ENCODE measurements at regions not wholly inside any gene's neighbourhood (a gene's known extent, or its start where the extent isn't known, plus 50 kb on each side); places are given as distances from the start of the nearest gene placed in this dataset.

- Mint-ChIP-seq H3K27me3 (no peaks in the 10 kb centered on the region), H3K4me1 (ENCODE audit: low read depth) (no peaks in the 10 kb centered on the region), H3K4me3 (no peak overlapping the region), H3K36me3 (no peaks in the 10 kb centered on the region), H3K27ac (no peak overlapping the region), H3K9me3 (ENCODE audit: low read depth) (no peaks in the 10 kb centered on the region)
Observed at GRCh38 chr5:168006456-168007130, 284.9 kb upstream of the WWC1 start.

GRCh38 chr5:168007286-168007685, 284.2 kb upstream of the WWC1 start:
- Mint-ChIP-seq H3K27ac (no peak overlapping the region), H3K27me3 (no peaks in the 10 kb centered on the region), H3K36me3 (no peaks in the 10 kb centered on the region), H3K9me3 (ENCODE audit: low read depth) (no peaks in the 10 kb centered on the region), H3K4me1 (ENCODE audit: low read depth) (no peaks in the 10 kb centered on the region), H3K4me3 (no peak overlapping the region)

- no peak overlapping the region for H3K4me3 Mint-ChIP-seq
- no peaks in the 10 kb centered on the region for H3K27me3 Mint-ChIP-seq
- H3K36me3 Mint-ChIP-seq, result no peaks in the 10 kb centered on the region
- no peak overlapping the region for H3K27ac Mint-ChIP-seq
- no peaks in the 10 kb centered on the region for H3K9me3 Mint-ChIP-seq (ENCODE audit: low read depth)
- no peaks in the 10 kb centered on the region for H3K4me1 Mint-ChIP-seq (ENCODE audit: low read depth)
Observed at GRCh38 chr5:168008555-168008954, 282.9 kb upstream of the WWC1 start.

- H3K4me1 Mint-ChIP-seq (ENCODE audit: low read depth), result no peaks in the 10 kb centered on the region
- no peaks in the 10 kb centered on the region for H3K27me3 Mint-ChIP-seq
- H3K9me3 Mint-ChIP-seq (ENCODE audit: low read depth), result no peaks in the 10 kb centered on the region
- no peak overlapping the region for H3K4me3 Mint-ChIP-seq
- no peak overlapping the region for H3K27ac Mint-ChIP-seq
- no peaks in the 10 kb centered on the region for H3K36me3 Mint-ChIP-seq
Observed at GRCh38 chr5:168011096-168011495, 280.3 kb upstream of the WWC1 start.

GRCh38 chr5:168012006-168012405, 279.4 kb upstream of the WWC1 start:
- Mint-ChIP-seq H3K27ac (no peak overlapping the region), H3K9me3 (ENCODE audit: low read depth) (no peaks in the 10 kb centered on the region), H3K36me3 (no peaks in the 10 kb centered on the region), H3K4me3 (no peak overlapping the region), H3K27me3 (no peaks in the 10 kb centered on the region), H3K4me1 (ENCODE audit: low read depth) (no peaks in the 10 kb centered on the region)

GRCh38 chr5:168013546-168013945, 277.9 kb upstream of the WWC1 start:
- Mint-ChIP-seq H3K36me3 (no peaks in the 10 kb centered on the region), H3K4me3 (no peak overlapping the region), H3K27ac (no peak overlapping the region), H3K4me1 (ENCODE audit: low read depth) (no peaks in the 10 kb centered on the region), H3K27me3 (no peaks in the 10 kb centered on the region), H3K9me3 (ENCODE audit: low read depth) (no peaks in the 10 kb centered on the region)

- Mint-ChIP-seq H3K27ac (no peak overlapping the region), H3K4me1 (ENCODE audit: low read depth) (no peaks in the 10 kb centered on the region), H3K4me3 (no peak overlapping the region), H3K27me3 (no peaks in the 10 kb centered on the region), H3K36me3 (no peaks in the 10 kb centered on the region), H3K9me3 (ENCODE audit: low read depth) (no peaks in the 10 kb centered on the region)
Observed at GRCh38 chr5:168014433-168015123, 276.9 kb upstream of the WWC1 start.

GRCh38 chr5:168015506-168015905, 275.9 kb upstream of the WWC1 start:
- no peak overlapping the region for H3K27ac Mint-ChIP-seq
- no peaks in the 10 kb centered on the region for H3K4me1 Mint-ChIP-seq (ENCODE audit: low read depth)
- H3K4me3 Mint-ChIP-seq, result no peak overlapping the region
- no peaks in the 10 kb centered on the region for H3K27me3 Mint-ChIP-seq
- H3K36me3 Mint-ChIP-seq, result no peaks in the 10 kb centered on the region
- no peaks in the 10 kb centered on the region for H3K9me3 Mint-ChIP-seq (ENCODE audit: low read depth)

GRCh38 chr5:168017313-168017712, 274.1 kb upstream of the WWC1 start:
- H3K27me3 Mint-ChIP-seq, result no peaks in the 10 kb centered on the region
- H3K36me3 Mint-ChIP-seq, result no peaks in the 10 kb centered on the region
- no peaks in the 10 kb centered on the region for H3K4me1 Mint-ChIP-seq (ENCODE audit: low read depth)
- H3K9me3 Mint-ChIP-seq (ENCODE audit: low read depth), result no peaks in the 10 kb centered on the region
- H3K4me3 Mint-ChIP-seq, result no peak overlapping the region
- H3K27ac Mint-ChIP-seq, result no peak overlapping the region

GRCh38 chr5:168019143-168019542, 272.3 kb upstream of the WWC1 start:
- no peaks in the 10 kb centered on the region for H3K36me3 Mint-ChIP-seq
- H3K4me3 Mint-ChIP-seq, result no peak overlapping the region
- H3K9me3 Mint-ChIP-seq (ENCODE audit: low read depth), result no peaks in the 10 kb centered on the region
- no peaks in the 10 kb centered on the region for H3K4me1 Mint-ChIP-seq (ENCODE audit: low read depth)
- H3K27ac Mint-ChIP-seq, result no peak overlapping the region
- H3K27me3 Mint-ChIP-seq, result no peaks in the 10 kb centered on the region

- no peaks in the 10 kb centered on the region for H3K4me1 Mint-ChIP-seq (ENCODE audit: low read depth)
- no peak overlapping the region for H3K27ac Mint-ChIP-seq
- H3K27me3 Mint-ChIP-seq, result no peaks in the 10 kb centered on the region
- no peaks in the 10 kb centered on the region for H3K9me3 Mint-ChIP-seq (ENCODE audit: low read depth)
- H3K36me3 Mint-ChIP-seq, result no peaks in the 10 kb centered on the region
- H3K4me3 Mint-ChIP-seq, result no peak overlapping the region
Observed at GRCh38 chr5:168020542-168021294, 270.7 kb upstream of the WWC1 start.

- peaks cover 3% of the 10 kb centered on the region for H3K9me3 Mint-ChIP-seq (ENCODE audit: low read depth)
- H3K27ac Mint-ChIP-seq, result no peak overlapping the region
- H3K4me1 Mint-ChIP-seq (ENCODE audit: low read depth), result no peaks in the 10 kb centered on the region
- H3K36me3 Mint-ChIP-seq, result no peaks in the 10 kb centered on the region
- H3K27me3 Mint-ChIP-seq, result no peaks in the 10 kb centered on the region
- H3K4me3 Mint-ChIP-seq, result no peak overlapping the region
Observed at GRCh38 chr5:168022446-168023169, 268.8 kb upstream of the WWC1 start.

GRCh38 chr5:168023191-168023590, 268.3 kb upstream of the WWC1 start:
- Mint-ChIP-seq H3K4me3 (no peak overlapping the region), H3K27ac (no peak overlapping the region), H3K27me3 (no peaks in the 10 kb centered on the region), H3K9me3 (ENCODE audit: low read depth) (peaks cover 4% of the 10 kb centered on the region), H3K36me3 (no peaks in the 10 kb centered on the region), H3K4me1 (ENCODE audit: low read depth) (no peaks in the 10 kb centered on the region)

- Mint-ChIP-seq H3K27me3 (no peaks in the 10 kb centered on the region), H3K27ac (no peak overlapping the region), H3K4me3 (no peak overlapping the region), H3K9me3 (ENCODE audit: low read depth) (peaks cover 4% of the 10 kb centered on the region), H3K36me3 (no peaks in the 10 kb centered on the region), H3K4me1 (ENCODE audit: low read depth) (no peaks in the 10 kb centered on the region)
Observed at GRCh38 chr5:168024306-168024705, 267.1 kb upstream of the WWC1 start.

- H3K36me3 Mint-ChIP-seq, result no peaks in the 10 kb centered on the region
- no peaks in the 10 kb centered on the region for H3K27me3 Mint-ChIP-seq
- H3K4me3 Mint-ChIP-seq, result no peak overlapping the region
Observed at GRCh38 chr5:168027007-168027406, 264.4 kb upstream of the WWC1 start.

More at GRCh38 chr5:168027007-168027406, 264.4 kb upstream of the WWC1 start:
- H3K9me3 Mint-ChIP-seq (ENCODE audit: low read depth), result peaks cover 4% of the 10 kb centered on the region
- no peak overlapping the region for H3K27ac Mint-ChIP-seq
- no peaks in the 10 kb centered on the region for H3K4me1 Mint-ChIP-seq (ENCODE audit: low read depth)
